ENCODE measurements at regions not wholly inside any gene's neighbourhood (a gene's known extent, or its start where the extent isn't known, plus 50 kb on each side); places are given as distances from the start of the nearest gene placed in this dataset.

GRCh38 chr9:134487066-134487710 lies 154.4 kb upstream of the COL5A1 start:
- no peak for DNase-seq (ENCODE audit: low spot score)

DNA sequence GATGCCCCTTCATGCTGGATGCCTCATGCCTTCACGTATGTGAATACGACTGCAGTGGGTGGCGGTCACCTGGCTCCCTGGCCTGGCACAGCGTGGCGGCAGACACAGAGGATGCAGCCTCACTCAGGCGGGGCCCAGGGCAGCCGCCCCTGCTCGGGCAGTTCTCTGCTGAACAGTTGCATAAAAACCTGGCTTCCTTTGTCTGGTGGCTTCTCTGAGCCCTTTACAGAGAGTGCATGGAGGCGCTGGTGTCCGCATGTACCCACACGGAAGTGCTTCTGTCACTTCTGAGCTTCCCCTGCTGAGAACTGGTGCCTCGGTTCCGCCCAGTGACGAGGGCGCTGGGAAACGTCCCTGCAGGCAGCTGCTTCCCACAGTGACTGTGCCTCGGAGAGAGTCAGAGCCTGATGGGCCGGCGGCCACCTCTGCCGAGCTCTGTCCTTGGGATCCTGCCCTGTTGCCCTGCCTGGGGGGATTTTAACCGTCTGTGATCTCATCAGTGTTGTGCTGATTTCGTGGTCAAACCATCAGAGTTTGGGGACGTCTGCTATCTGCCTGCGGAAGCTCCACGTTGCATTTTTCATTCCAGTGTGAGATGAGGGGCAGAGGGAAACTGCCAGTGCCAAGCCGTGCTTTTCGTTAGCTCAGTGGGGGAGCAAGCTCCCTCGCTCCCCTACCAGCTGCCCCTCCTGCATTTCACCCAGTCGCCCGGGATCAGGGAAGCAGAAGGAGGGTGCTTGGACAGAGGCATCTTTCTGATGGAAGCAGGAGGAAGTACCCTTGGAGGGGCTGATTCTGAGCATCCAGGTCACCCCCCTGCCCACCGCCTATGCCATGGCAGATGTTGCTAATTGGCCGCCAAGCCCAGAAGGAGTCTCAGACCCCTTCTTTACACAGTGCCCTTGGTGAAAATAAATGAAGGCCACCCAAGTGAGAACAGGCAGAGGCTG lies 153.0 kb upstream of the COL5A1 start:
- DNase-seq (ENCODE audit: low spot score), result no peak

- DNase-seq (ENCODE audit: low spot score), result no peak
Observed at GRCh38 chr9:134489621-134490408, 151.8 kb upstream of the COL5A1 start.

DNA sequence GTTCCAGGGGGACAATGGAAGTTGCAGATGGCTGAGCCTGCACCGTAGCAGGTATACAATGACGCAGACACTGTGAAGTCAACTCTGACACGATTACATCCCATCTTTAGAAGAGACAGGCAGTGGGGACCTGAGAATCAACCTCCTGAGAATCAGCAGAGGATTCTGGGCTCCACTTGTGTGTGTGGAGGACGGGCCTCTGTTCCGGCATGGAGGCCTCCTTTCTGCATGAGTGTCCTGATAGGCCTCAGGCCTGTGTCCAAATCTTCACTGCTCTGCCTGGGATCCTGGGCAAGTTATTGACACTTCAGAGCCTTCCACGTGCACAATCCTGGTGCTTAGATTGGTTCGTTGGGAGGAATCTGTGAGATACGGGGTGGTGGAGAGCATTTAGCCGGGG lies 151.2 kb upstream of the COL5A1 start:
- no peak for DNase-seq (ENCODE audit: low spot score)

GRCh38 chr9:134491196-134491835 lies 150.3 kb upstream of the COL5A1 start:
- DNase-seq (ENCODE audit: low spot score), result no peak

- no peak for DNase-seq (ENCODE audit: low spot score)
Observed at GRCh38 chr9:134491856-134492255, 149.7 kb upstream of the COL5A1 start.

DNA sequence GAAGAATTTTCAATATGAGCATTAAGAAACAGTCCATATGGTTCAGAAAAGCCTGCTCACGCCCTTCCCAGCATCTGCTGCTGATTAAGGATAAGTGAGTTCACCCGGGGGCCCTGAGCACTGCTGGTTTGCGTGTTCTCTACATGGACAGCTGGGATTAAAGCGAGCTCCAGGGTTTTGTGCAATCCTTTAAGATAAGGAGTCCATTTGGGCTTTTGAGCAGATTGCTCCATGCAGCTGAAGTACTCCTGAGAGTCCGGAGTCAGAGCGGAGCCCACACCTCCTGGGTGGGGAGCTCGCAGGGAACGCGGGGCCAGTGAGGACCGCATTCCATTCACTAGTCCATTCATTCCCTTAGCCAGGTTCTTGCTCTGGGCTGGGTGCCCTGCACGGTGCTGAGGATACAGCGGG lies 149.3 kb upstream of the COL5A1 start:
- no peak for DNase-seq (ENCODE audit: low spot score)

GRCh38 chr9:134492721-134493460 lies 148.7 kb upstream of the COL5A1 start:
- no peak for DNase-seq (ENCODE audit: low spot score)

- no peak for DNase-seq (ENCODE audit: low spot score)
Observed at GRCh38 chr9:134493461-134494272, 147.9 kb upstream of the COL5A1 start.

- DNase-seq (ENCODE audit: low spot score), result no peak
Observed at GRCh38 chr9:134494273-134494815, 147.3 kb upstream of the COL5A1 start.

GRCh38 chr9:134494905-134495304 lies 146.7 kb upstream of the COL5A1 start:
- DNase-seq (ENCODE audit: low spot score), result no peak

- no peak for DNase-seq (ENCODE audit: low spot score)
Observed at GRCh38 chr9:134495881-134496412, 145.7 kb upstream of the COL5A1 start.

DNA sequence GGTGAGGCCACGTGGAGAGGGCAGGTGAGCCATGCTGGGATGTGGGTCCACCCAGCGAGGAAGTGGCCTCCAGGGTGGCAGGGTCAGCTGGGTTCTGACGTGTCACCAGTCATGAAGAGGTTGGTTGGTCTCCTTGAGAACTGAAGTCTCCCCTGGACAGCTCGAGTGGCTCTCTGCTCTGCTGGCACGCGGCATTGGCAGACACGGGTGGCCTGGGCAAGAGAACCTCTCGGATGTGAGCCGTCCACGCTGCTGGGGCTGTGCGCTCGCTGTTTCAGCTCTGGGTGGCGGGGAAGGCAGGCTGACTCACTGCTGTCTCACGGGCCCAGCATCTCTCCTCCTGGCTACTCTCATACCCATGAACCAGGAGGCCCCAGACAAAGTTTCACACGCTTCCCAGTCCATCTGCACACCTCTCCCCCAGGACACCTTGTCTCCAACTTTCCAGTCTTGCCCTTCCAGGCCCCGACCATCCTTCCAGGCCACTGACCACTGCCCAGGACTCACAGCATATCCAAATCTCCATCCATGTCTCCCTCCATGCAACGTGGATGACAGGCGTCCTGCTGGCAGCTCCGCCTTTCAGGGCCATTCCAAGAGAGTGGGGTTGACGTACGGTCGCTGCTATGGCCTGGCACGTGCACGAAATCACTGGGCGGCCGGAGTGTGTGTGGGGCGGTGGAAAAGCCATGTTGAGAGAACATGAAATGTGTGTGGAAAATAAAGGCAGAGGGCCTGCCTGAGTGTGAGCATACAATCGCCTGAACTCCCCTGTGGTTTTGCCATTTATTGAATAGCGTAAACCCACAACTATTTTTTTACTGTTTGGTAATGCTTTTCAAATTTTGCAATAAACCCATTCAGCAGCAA lies 145.0 kb upstream of the COL5A1 start:
- DNase-seq (ENCODE audit: low spot score), result no peak

- no peak for DNase-seq (ENCODE audit: low spot score)
Observed at GRCh38 chr9:134497283-134497860, 144.2 kb upstream of the COL5A1 start.

- no peak for DNase-seq (ENCODE audit: low spot score)
Observed at GRCh38 chr9:134498814-134499166, 142.8 kb upstream of the COL5A1 start.

DNA sequence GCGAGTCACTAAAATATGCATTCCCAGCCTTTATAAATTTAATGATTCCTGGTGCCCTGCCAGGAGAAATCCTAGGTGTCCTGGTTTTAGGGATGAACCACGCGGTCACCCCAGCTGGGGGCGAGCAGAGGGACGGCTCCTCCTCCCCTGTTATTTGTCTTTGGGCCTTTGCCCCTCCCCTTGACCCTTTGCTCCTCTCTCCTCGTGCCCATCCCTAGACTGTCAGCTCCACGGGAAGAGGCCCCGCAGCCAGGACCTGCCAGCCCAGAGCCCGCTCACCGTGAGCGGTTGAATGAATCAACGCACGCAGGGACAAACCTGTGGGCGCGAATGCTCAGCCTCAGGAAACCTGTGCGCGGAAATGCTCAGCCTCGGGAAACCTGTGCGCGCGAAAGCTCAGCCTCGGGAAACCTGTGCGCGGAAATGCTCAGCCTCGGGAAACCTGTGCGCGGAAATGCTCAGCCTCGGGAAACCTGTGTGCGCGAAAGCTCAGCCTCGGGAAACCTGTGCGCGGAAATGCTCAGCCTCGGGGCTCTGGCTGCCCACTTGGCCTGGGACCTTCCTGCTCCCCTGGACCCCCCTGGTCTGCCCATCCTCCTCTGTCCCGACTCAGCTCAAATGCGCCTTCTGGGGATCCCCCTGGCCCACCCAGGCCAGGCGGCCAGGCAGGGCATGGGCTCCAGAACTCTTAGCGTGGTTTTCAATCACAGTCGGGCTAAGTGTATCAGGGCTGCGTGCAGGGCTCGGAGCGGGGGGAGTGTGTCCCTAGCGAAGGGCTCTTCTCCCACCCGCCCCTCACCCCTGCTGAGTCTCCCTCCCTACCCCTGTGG lies 140.5 kb upstream of the COL5A1 start:
- no peak for DNase-seq (ENCODE audit: low spot score)

GRCh38 chr9:134501761-134502265 lies 139.8 kb upstream of the COL5A1 start:
- no peak for DNase-seq (ENCODE audit: low spot score)

All from LoVo (cell line).